CD4-positive, alpha-beta T cell treated with Interleukin-2 at 100 ng/mL for 4 hours (primary cell): ENCODE measurements at regions not wholly inside any gene's neighbourhood (a gene's known extent, or its start where the extent isn't known, plus 50 kb on each side); places are given as distances from the start of the nearest gene placed in this dataset.

Experiments
- DNase-seq: peaks from one replicate; pipeline ENCODE4 v3.0.0-alpha.2; 2020; ENCODE audit warnings: low spot score

DNA sequence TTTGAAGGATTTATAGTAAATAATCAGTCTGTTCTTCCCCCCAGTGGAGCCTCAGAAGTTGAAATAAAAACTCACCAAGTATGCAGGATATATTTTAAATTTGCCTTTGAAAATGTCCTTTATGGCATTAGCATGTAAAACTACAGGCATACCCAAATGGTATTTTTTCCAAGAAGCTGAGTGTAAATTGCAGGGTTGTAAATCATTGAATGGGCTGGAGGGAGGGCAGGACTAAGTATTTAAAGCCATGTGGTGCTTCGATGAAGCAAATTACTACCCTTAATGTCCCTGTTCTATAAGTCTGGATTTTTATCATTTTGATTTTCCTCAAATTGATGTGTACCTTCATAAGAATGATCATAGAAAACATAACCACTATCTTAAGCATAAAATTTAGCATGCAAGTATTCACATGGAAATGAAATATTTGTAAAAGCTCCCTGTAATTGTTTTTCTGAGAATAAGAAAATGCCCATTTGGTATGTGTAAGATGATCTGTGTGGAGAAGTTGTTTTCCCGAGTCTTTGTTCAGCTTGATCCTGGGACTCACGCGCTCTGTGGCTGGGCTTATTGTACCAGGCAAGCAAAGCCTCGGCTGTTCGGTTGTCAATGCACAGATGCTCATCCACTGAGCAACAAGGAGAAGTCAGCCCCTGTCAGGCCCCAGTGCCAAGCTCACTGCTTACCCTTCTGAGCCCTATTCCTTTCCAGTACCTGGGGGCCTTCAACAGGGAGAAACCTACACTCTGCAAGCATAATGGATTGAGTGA, 66.7 kb downstream of the CD164 start:
- no peak for DNase-seq

DNA sequence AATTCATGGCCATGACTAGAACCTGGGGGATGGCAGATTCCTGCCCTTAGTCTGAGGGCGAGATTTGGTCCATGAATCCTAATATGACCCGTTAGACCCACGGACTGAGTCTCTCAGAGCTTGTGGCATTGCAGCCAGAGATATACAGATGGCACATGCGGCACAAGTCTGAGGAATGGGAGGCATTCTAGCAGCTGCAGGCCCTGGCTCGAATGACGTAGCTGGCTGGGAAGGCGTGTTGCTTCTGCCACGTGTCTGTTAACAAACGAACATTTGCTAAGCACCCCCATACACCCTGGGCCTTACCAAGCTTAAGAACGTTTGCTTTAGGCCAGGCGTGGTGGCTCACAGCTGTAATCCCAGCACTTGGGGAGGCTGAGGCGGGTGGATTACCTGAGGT, 68.0 kb downstream of the CD164 start:
- DNase-seq: no peak

DNA sequence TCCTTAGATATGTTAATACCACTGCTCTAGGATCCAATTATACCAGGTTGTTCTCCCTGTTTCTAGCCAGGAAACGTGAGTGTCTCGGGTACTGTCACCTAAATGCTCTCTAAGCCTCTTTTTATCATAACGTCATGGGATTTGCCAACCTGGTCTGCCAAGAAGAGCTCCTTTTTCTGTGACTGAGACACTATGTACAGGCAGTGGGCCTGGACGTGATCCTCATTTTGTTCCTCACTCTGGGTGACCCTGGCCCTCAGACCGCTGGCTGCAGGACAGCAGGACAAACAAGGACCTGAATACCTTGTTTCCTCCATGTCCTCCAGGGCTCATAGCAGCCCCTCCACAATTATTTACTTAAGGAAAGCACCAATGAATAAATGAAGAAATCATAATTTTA, 69.1 kb downstream of the CD164 start:
- no peak for DNase-seq

DNA sequence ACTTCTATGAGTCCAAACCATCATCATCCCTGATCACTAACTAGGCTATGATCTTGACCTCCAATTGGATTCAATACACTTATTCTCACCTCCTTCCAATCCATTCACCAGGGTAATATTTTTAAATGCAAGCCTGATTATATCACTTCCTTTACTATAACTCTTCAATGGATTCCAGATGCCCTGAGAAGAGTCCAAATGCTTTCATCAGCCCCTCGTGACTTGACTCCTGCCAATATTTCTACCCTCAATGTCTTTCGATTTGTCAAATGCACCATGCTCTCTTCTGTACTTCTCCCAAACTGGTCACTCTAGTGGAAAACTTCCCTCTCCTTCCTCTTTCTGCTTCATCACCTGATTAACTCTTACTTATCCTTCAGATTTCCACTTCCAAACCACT, 70.8 kb downstream of the CD164 start:
- no peak for DNase-seq

GRCh38 chr6:109309917-109310316, 72.3 kb downstream of the CD164 start:
- DNase-seq: no peak

DNA sequence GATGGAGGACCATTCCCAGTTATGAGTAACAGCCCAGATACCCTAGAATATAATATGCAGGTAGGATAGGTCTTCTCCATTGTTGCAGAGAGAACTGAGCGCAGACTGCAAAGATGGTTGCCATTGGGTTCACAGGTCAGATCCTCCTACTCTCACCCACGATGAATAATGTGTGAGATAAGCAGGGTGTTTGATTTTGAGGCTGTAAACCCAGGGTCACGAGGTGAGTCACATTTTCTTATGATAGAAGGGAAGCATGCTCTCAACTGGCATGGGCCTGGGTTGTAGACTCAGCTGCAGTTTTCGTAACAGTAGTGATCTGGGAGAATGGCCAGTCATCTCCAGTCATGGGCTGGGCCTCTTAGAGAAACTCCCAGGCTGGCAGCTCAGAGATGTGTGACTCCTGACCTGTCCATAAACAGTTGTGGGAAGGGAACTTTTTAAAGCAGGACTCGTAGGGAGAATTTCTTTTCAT, 74.2 kb downstream of the CD164 start:
- no peak for DNase-seq

DNA sequence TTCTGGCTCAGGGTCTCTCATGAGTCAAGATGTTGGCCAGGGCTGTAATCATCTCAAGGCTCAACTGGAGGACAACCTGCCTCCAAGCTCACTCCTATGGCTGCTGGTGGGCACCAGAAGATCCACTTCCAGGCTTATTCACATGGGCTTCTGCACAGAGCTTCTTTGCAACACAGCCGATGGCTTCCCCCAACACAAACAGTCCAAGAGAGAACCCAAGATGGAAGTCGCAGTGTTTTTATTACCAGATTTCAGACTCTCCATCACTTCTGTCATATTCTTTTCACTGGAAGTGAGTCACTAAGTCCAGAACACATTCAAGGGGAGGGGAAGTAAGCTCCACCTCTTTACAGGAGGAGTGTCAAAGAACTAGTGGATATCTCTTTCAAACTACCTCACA, 75.5 kb downstream of the CD164 start:
- no peak for DNase-seq

DNA sequence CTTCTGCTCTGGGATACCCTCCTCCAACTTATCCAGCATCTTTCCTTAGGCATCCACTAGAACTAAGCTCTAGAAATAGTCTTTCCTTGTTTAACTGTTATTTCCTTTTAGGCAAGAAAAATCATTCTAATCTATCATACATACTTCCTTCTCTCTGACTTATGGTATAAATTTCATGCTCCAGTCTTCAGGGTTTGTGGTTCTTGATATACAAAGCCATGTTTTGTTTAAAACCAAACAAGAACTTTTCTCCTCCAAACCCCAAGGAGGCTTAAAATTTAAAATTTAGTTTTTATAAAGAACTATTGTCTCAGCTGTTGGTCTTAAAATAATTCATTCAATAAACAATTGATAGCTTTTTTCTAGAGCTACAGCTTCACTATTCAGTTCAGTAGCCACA, 77.2 kb downstream of the CD164 start:
- DNase-seq: no peak

- no peak for DNase-seq
Observed at GRCh38 chr6:109304284-109305015, 77.8 kb downstream of the CD164 start.

DNA sequence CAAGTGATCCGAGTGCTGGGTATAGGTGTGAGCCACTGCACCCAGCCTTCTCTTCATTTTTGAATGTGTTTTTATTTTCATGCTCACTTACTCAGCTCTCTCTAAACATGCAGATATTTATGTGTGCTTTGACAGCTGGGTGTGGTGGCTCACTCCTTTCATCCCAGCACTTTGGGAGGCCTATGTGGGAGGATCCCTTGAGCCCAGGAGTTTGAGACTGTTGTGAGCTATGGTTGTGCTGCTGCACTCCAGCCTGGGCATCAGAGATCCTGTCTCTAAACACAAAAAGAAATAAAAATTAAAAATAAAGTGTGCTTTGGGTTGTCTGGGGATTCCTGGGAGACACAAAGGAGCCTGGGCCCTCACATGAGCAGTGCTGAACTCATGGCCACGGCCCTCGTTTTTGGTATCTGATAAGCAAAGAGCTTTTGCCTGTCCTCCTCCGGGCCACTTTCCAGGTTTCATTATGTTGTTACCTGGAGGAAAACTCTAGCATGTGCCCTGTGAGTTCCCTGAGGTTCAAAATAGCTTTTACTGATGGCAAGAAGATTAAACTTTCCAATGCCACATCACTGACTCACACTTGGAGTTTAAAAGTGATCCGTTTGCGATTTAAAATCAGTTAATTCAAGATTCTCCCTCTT, 78.5 kb downstream of the CD164 start:
- no peak for DNase-seq

DNA sequence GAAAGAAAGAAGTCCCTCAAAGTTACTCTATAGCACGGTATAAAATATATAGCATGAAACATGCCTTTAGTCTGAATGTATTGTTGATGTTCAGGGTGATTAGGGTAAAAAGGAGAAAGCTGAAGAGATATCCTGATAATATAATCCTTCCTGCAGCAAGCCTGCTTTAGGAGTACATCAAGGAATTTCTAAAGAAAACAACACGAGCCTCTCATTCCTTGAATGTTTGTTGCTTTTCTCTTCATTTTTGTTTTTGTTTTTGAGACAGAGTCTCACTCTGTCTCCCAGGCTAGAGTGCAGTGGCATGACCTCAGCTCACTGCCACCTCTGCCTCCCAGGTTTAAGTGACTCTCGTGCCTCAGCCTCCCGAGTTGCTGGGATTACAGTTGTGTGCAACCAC, 79.1 kb downstream of the CD164 start:
- DNase-seq: no peak

DNA sequence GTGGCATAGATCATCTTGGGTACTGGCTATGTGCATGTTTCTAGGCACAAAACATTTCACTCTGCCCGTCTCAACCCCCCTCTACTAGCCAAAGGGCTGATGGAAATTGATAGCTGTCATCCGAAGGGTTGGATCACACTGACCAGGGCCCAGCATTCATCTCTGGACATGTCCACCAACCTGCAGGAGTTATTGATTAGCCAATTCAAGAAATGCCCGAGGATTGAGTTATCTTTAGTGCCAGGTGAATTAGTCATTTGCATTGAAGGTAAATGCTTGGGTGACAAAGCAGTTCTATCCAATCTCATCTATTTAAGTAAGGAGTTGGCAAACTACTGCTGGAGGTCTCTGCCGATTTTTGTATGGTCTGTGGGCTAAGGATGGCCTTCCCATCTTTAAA, 80.1 kb downstream of the CD164 start:
- DNase-seq: no peak

- no peak for DNase-seq
Observed at GRCh38 chr6:109301418-109301817, 80.8 kb downstream of the CD164 start.

- DNase-seq: no peak
Observed at GRCh38 chr6:109300874-109301273, 81.4 kb downstream of the CD164 start.

DNA sequence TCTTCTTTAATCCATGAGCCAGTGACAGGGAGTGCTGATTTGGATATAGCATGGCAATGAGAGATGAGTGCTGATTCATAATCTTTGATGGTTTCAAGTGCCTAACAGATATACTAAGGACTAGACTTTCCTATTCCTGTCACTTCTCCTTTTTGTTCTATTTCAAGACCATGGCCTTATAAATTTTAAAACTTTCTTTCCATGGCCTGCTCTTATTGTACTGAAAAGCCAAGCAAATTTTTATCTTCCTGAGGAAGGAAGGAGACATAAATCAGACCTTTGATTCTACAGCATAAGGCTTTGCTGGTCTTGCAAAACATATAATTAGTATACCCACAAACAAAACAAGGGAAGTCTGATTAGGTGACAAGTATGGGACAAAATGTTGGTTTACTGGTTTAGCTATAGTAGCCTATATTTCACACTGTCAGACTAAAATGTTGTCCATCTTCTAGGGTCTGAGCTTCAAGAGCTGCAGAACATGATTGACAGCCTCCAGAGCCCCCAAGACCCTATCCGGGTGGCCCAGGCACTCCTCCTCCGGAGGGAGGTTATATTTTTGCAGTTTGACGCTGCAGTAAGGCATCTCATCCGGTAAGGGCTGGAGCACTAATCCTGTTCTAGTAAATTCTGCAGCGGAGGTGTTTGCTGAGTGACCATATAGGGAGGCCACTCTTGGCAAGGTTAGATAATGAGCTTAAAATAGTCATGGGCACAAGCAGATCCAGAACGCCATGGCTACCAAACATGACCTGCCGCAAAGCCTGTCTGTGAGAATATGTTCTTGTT, 82.3 kb downstream of the CD164 start:
- DNase-seq: no peak

DNA sequence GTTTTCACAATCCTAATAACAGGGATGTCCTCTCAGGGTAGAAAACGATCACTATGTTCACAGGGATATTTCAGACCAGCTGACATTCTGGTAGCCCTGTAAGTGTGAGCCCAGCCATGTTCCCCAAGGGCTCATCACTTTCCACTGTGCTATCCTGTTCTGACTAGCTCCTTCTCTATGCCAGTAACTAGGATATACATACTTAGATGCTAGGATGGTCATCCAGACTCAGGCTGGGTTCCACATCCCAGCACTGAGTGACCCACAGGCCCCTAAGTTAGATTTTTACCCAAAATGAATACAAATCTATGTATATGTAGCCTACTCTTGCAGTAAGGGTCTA, 83.0 kb downstream of the CD164 start:
- no peak for DNase-seq

DNA sequence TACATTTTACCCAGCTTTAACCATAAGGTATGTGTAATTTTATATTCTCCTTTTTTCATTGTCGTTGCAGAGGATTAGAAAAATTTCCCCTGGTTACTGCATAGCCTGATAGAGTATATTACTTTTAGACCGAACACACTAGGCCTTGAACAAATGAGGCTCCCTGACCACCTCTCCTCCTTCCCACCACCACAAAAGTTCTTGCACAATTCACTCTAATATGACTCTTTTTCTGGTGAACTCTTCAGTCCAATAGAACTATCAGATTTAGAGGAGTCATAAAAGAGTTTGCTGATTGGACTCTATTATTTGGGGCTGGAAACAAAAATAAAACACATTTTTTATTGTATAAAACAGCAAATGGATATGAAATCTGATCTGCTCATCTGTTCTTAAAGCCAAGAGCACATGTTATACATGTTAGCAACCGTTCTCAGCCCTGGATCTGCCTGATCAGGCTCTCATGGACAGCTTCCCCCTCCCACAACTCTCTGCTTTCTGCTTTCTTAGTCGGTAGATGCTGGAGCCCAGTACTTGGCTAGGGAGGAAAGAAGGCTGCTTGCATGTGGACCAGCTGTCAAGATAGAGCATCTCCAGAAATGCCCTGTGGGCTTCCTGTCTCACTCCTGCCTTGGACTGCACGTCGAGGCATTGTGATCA, 83.5 kb downstream of the CD164 start:
- no peak for DNase-seq

DNA sequence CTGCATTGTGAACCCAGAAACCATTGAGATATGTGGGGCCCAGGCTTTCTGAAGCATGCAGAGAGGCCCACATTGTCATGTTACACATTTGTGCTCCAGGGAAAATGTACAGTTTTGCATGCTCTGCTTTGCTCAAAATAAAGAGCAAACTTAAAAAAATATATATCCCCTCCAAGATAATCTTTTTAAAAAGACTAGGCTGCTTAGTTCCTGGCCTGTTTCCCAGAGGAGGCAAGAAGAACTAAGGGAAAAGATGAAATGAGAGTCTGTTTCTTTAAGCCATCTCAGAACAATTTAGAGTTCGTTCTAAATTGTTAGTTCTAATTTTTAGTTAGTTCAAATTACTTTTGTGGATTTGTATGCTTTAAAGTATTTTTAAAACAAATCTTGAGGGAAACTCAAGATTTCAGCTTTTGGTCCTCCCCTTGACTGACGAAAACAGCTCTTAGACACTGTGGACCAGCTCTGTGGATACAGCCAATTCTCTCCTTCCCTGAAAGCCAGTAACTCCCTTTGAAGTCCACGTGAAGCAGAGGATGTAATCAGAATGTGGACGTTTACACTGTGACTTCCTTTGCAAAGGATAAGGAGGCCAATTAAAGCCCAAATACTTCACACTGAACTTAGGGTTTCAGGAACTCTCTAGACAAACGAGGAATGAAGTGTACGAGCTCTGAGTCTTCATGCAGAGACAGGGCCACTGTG, 84.7 kb downstream of the CD164 start:
- no peak for DNase-seq

GRCh38 chr6:109296971-109297372, 85.3 kb downstream of the CD164 start:
- no peak for DNase-seq

GRCh38 chr6:109296452-109296851, 85.8 kb downstream of the CD164 start:
- DNase-seq: no peak

DNA sequence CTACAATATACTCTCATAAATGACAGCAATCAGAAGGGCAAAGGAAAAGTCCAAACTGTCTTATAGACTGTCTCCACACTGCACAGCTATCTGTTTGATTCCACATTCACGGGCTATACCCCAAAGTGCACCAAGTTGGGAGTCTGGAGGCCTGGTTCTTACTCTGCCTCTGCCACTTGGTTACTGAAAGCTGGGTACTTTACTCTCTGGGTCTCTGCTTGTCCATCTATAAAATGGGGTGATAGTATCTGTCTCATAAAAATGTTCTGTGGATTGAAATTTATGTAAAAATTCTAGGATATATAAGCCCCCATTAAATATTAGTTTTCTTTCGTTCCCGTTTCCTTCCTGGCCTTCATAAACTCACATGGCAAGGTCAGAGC, 86.5 kb downstream of the CD164 start:
- DNase-seq: no peak
